HG03103 (cell line): ENCODE measurements at regions not wholly inside any gene's neighbourhood (a gene's known extent, or its start where the extent isn't known, plus 50 kb on each side); places are given as distances from the start of the nearest gene placed in this dataset.
"Not testable (repeated sequence)": the region's sequence is repeated elsewhere in the genome, so short reads cannot be mapped to it uniquely, and the experiment has no call there.

Source experiments
- ATAC-seq: cut with Tn5 transposase; IDR thresholded peaks from one replicate; pipeline ENCODE4 v1.9.1; 2021; ENCODE audit warnings: low read depth; ENCODE audit not compliant: unreplicated experiment

DNA sequence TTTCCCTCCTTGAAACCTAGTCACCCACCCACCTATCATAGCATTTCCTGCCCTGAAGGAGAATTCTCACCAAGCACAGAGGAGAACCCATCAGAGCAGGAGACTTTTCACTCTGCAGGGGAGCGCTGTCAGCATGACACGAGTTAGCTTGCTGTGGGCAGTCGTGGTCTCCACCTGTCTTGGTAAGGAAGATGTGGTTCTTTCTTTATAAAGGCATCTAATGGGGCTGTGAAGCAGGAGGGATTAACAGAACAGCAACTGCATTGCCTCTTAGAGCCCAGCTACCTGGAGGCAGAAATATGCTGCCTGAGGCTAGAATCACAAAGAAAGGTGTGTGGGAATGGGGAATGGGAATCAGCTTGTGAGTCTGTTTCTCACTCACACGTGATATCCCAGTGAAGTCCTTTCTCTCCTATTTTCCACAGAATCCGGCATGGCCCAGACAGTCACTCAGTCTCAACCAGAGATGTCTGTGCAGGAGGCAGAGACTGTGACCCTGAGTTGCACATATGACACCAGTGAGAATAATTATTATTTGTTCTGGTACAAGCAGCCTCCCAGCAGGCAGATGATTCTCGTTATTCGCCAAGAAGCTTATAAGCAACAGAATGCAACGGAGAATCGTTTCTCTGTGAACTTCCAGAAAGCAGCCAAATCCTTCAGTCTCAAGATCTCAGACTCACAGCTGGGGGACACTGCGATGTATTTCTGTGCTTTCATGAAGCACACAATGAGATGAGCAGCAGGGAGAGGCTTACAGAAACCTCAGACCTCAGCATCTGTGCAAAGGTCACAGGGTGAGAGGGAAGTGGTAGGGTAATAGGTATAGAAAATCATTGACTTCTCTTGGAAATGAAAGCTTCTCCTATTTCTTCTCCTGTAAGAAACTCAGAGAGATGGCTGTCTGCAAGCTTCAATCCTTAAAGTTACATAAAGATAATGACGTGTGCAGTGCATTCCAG is 316.9 kb downstream of the DAD1 start:
- no peak for ATAC-seq

DNA sequence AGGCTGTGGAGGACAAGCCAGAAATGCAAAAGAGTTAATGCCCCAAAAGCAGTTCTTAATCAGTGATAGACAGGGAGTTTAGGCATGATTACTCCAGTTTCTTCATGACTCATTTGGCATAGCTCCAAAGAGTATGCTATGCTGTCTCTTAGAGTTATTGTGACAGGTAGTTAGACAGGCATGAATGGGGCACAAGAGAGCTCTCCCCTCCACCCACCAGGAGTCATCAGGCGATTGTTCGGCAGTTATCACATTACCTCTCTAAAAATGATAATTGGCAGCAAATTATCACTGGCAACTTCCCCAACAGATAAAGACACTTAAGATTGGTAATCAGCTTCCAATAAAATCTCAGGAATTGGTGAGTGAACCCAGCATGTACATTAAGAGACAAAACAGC is 320.1 kb downstream of the DAD1 start:
- no peak for ATAC-seq

DNA sequence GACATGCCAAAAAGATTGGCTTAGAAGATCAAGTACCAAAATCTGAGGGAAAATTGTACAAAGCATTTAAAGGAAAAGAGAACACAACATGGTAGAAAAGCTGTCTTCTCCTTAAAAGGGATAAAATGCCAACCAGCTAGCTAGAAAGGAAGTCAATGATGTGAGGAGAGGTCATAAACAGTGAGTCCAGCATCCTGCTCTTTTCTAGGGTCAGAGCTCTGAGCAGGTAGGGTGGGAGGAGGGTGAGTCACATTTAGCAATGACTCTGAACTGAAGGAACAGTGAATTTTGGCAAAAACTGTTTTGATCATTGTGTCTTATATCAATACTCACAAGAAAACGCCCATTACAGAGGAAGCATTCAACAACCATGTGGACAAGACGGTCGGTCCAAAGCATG is 322.3 kb downstream of the DAD1 start:
- ATAC-seq, result no peak

DNA sequence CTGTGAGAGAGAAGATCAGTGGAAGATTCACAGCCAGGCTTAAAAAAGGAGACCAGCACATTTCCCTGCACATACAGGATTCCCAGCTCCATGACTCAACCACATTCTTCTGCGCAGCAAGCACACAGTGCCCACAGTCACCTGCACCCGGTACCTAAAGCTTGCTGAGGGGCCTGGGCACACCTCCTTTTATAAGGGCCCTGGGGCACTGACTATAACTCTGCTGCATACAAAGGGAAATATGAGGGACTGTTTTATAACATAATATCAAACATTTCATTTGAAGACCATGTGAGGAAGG is 322.9 kb downstream of the DAD1 start:
- ATAC-seq, result no peak

DNA sequence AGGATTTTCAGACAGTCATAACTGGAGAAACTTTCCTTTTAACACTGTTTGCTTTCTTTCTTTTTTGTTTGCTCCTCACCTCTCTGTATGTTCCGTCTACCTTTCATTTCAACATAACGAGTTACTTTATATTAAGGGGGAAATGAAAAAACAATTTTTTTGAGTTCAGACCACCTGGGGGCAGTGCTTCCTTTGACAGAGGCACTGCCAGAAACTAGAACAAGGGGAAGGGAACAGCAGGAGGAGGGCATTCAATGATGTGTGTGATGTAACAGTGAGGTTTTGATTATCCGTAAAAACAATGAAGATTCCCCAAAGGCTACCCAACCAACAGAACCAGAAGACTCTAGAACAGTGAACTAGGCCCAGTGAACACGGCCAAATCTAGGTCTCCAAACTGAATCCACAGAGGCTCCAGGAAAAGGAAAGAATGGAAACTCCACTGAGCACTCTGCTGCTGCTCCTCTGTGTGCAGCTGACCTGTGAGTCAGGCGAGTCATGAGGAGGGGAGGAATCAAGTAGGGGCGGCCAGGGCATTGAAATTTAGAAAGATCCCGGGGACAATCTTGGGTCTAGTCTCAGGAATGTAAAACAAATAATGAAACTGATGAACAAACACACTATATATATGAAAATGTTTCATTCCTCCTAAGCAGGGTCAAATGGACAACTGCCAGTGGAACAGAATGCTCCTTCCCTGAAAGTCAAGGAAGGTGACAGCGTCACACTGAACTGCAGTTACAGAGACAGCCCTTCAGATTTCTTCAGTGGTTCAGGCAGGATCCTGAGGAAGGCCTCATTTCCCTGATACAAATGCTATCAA is 323.5 kb downstream of the DAD1 start:
- no peak for ATAC-seq

DNA sequence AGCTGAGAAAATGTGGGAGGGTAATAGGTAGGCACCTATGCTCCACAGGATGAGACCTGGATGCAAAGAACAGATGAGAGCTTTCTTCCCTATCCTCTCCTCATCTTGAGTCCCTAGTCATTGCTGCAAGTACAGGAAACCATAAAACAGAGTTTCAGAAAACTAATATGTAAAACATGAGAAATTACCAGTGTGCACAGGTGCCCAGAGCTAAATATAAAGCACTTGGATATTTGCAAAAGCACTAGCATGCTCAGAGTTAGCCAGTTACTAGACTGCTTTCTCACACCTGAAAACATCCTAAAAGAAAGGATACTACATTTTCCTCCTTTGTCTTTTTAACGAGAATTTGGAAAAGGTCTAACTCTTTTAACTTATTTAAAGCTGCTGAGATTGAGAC is 324.3 kb downstream of the DAD1 start:
- ATAC-seq, result no peak

DNA sequence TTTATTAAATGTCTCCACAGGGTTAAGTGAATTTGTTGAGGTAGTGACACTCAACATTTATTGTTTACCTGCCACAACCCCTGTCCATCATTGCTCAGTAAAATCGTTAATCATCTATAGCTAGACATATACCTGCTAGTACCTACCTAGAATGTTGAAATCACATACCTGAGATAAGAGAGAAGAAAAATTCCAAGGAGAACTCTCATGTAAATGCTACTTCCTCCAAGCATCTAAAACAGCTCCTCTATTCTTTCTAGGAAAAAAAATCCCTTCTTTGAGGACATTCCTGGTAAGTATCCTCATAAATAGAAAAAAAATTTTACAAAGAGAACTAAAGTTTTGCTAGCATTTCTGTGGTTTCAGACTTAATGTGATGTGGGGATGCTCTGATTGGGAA is 325.1 kb downstream of the DAD1 start:
- no peak for ATAC-seq

DNA sequence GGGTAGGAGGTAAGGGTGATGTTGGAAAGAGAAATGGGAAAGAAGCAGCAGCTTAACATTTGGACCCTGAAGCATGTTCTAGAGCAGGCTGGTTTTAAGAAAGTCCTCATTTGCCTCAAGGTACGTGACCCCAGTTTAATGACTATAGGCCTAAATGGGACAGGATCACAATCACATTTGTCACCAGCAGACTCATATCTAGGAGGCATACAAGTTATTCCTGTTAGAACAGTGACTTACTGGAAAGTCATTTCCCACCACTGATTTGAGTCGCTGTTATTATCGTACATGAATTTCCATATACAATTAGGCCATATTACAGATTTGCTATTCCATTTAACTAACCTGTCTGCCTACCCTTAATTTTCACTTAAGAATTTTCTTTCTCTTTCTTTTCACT is 326.1 kb downstream of the DAD1 start:
- ATAC-seq, result no peak

DNA sequence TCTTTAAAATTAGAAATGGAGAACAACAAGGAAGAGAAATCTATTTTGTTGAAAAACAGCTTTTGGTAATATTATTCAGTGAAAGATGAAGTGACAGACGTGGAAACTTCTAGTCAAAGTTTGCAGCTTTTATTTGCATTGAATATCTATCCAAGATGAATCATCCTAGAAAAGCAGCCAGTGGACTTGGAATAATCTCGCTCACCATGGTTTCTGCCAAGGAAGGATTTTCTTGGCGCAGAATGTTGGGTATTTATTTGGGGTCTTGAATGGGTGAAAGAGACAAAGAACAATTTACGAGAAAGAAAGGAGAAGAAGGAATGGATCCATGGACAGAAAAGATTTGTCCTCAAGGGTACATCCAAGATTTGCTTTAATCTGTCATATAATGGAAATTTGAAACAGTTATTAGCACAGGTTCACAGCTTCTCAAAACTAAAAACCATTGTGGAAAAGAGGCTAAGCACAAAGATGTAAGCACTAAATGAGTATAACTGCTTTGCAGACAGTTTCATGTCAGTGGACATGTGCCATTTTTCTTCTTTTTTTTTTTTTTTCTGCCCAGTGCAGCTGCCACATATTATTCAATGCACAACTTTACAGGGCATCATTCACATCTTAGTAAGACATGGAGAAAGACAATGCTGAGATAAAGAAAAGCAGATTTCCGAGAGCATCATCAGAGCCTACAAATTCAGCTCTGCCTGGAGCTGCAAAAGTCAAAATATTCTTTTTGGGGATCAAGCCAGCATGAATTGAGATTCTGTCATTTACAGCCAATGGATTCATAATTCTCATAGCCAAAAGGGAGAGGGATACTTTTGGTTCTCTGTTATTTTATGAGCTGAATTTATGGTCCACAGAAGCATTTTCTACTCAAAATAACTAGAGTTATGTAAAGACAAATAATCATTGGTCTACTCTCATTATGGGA is 333.7 kb downstream of the DAD1 start:
- ATAC-seq, result no peak

DNA sequence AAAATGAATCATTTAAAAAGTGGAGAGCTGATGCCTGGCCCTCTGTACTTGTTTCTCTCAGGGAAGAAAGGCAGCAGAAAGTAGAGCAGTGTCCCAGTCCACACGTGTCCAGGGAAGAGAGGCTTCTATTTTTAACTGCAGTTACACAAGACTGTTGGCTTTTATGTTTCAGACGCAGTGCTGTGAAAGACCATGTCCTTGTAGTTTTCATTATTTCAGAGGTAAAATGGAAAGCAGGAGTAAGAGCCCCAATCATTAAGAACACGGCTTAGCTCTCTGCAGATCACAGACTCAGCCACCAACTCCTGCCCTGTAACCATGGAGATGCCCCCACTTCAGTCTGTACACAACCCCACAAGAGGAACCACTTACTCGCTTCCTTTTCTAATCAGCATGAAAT is 336.3 kb downstream of the DAD1 start:
- no peak for ATAC-seq

DNA sequence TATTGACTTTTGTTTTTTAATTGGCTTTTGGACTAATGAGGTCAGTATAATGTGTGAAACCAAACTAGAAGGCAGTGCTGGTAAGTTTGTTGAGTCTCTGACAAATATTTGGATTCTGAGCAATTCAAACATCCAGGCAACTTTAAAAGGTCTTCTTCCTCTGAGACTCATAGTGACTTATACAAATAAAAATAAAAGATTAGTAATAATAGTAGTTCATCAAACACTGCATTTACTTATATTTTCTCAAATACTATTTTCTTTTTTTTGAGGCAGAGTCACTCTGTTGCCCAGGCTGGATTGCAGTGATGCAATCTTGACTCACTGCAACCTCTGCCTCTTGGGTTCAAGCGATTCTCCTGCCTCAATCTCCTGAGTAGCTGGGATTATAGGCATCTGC is 337.9 kb downstream of the DAD1 start:
- ATAC-seq, result no peak

DNA sequence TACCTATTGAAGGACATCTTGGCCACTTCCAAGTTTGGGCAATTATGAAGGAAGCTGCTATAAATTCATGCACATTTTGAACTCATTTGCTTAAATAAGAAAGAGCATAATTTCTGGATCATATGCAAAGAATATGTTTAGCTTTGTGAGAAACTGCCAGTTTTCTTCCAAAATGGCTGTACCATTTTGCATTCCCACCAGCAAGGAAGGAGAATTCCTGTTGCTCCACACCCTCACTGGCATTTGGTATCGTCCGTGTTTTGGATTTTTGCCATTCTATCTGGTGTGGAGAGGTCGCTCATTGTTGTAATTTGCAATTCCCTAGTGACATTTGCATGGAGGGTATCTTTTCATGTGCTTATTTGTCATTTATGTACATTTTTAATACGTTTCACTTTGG is 339.3 kb downstream of the DAD1 start:
- no peak for ATAC-seq

DNA sequence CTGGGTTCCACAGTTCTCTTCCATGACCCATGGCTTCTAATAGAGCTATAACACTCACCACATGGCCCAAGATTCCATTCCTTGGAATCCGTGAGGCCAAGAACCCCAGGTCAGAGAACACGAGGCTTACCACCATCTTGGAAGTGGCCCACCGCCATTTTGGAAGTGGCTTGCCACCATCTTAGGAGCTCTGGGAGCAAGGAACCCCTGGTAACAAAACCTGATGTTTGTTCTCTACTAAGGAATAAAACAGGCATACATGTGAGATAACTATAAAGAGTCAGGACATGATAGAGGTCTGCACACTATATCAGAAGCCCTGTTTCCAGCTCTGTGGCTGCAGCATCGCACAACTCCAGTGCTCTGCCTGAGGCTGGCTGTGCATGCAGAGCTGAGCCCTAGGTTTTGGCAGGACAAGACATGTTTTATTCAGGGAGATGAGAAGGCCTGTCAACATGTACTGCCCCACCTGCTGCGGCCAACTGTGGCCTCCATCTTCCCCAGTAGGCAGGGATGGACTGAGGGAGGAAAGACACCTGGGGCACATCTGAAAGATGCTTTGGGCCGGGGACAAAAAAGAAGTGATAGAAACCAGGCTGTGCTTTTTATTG is 344.9 kb downstream of the DAD1 start:
- ATAC-seq, result no peak

DNA sequence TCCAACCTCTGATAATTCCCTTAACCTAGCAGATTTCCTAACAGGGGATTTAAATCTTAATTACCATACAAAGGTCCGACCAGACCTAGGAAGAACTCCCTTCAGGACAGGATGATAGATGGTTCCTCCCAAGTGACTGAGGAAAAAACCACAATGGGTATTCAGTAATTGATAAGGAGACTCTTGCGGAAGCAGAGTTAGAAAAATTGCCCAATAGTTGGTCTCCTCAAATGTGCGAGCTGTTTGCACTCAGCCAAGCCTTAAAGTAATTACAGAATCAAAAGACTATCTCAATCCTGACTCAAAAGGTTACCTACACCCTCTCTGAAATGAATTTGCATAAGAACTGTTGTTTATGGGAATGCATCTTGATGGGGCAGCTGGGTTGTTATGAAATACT is 350.7 kb downstream of the DAD1 start:
- not testable (repeated sequence) for ATAC-seq

DNA sequence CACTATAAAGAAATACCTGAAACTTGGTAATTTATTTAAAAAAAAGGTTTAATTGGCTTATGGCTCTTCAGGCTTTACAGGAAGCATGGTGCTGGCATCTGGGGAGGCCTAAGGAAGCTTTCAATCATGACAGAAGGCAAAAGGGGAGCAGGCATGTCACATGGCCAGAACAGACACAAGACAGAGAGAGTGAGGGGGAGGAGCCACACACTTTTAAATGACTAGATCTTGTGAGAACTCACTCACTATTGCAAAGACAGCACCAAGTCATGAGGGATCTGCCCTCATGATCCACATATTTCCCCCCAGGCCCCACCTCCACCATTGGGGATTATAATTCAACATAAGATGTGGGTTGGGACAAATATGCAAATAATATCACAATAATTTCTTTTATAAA is 355.6 kb downstream of the DAD1 start:
- ATAC-seq, result no peak

DNA sequence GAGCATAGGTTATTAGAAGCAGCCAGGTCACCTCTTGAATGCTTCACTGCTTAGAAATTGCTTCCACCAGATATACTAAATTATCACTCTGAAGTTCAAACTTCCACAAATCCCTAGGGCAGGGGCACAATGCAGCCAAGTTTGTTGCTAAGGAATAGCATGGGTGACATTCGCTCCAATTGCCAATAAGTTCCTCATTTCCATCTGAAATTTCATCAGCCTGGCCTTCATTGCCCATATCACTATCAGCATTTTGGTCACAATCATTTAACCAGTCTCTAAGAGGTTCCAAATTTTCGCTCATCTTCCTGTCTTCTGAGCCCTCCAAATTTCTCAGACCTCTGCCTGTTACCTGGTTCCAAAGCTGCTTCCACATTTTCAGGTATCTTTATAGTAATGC is 356.1 kb downstream of the DAD1 start:
- ATAC-seq, result no peak

DNA sequence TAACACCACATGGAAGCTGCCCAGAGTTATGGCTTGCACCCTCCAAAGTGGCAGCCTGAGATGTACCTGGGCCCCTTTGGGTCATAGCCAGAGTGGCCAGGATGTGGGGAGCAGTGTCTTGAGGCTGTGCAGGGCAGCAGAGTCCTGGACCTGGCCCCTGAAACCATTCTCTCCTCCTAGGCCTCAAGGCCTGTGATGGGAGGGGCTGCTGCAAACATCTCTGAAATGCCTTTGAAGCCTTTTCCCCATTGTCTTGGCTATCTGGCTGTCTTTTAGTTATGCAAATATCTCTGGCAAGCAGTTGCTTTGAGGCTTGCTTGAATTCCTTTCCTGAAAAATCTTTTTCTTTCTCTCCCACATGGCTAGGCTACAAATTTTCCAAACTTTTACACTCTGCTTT is 356.5 kb downstream of the DAD1 start:
- no peak for ATAC-seq

DNA sequence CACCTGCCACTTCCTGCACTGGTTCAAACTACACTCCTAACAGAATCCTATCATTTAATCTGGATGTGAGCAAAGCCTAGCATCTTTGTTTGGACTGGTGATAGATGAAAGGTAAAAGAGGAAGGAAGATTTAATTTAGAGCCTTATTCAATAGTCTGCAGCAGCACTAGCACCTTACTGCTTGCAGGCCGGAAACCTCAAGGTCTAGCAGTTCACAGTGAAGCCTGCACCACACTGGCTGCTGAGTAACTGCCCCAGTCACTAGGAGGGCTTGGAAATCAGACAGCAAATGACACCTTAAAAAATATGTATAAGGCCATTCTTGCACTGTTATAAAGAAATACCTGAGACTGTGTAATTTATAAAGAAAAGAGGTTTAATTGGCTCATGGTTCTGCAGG is 358.0 kb downstream of the DAD1 start:
- ATAC-seq, result no peak

DNA sequence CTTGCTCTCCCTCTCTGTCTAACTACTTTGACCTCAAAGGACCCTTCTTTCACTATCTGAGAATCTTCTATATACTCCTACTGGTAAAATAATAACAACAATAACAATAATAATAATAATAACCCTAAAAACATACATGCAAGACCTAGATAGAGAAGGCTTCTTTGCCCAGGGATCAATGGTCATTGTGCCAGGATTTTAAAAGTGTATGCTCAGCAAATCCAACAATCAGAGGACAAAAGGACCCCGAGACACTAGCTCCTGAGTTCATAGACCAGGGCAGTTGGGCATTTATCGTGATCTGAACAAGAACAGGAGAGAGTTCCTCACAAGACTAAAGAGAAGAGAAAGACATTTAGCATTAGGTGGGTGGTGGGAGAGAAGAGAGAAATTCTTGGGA is 358.5 kb downstream of the DAD1 start:
- ATAC-seq, result no peak

DNA sequence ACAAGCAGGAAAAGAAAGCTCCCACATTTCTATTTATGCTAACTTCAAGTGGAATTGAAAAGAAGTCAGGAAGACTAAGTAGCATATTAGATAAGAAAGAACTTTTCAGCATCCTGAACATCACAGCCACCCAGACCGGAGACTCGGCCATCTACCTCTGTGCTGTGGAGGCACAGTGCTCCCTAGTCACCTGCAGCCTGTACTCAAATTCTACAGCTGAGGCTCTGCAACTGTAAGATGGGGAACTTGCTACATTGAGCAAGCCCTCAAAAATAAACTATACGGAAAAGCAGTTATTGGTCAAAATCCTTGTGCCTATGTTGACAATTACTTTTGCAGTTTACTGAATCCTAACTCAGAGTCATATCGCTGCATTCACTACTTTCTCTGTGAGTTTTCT is 361.9 kb downstream of the DAD1 start:
- ATAC-seq, result no peak

DNA sequence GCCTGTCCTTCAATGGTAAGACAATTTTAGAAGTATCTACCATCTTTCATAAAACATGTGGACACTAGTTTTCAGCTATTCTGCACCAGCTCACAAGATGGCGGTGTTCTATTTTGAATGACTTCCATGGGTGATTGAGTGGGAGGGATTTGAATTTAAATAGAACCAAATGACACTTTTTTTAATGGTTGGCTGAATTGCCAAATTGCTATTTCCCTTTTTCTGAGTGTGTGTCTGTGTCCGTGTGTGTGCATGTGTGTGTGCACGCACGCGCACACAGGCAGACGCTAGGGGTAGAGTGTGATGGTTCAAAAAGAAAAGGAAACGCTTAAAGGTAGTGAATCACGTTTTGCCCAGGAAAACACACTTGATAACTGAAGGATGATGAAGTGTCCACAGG is 362.6 kb downstream of the DAD1 start:
- ATAC-seq, result no peak
